ENCODE measurements at regions not wholly inside any gene's neighbourhood (a gene's known extent, or its start where the extent isn't known, plus 50 kb on each side); places are given as distances from the start of the nearest gene placed in this dataset.
"Not testable (repeated sequence)": the region's sequence is repeated elsewhere in the genome, so short reads cannot be mapped to it uniquely, and the experiment has no call there.

- WGBS, 2 donors: 97 to 98% methylated on average over 2 of the region's 2 CpGs
- H3K27ac ChIP-seq (ENCODE audit: low read depth in 1 of 2, low read length in 2 of 2); H3K9me3 ChIP-seq (ENCODE audit: control insufficient read depth, low read length); intact Hi-C loops (cut with DNase I); H3K4me3 ChIP-seq (ENCODE audit: low read length in 2 of 2); H3K36me3 ChIP-seq (ENCODE audit: control insufficient read depth in 1 of 2, insufficient read depth in 2 of 2, low read length in 1 of 2); H3K27me3 ChIP-seq (ENCODE audit: control insufficient read depth in 1 of 2, insufficient read depth in 2 of 2, low read length in 1 of 2); DNase-seq; ATAC-seq (ENCODE audit: low FRiP score); H3K4me1 ChIP-seq (ENCODE audit: control insufficient read depth in 1 of 2, insufficient read depth in 2 of 2, low read length in 2 of 2): not testable (repeated sequence)
Measured at GRCh38 chr2:87440650-87441049, 307.2 kb upstream of the PLGLB2 start.

GRCh38 chr2:87441375-87441774, 306.5 kb upstream of the PLGLB2 start:
- H3K4me1 ChIP-seq (ENCODE audit: control insufficient read depth in 1 of 2, insufficient read depth in 2 of 2, low read length in 2 of 2); H3K27me3 ChIP-seq (ENCODE audit: control insufficient read depth in 1 of 2, insufficient read depth in 2 of 2, low read length in 1 of 2); ATAC-seq (ENCODE audit: low FRiP score); intact Hi-C loops (cut with DNase I); H3K27ac ChIP-seq (ENCODE audit: low read depth in 1 of 2, low read length in 2 of 2); H3K4me3 ChIP-seq (ENCODE audit: low read length in 2 of 2); H3K36me3 ChIP-seq (ENCODE audit: control insufficient read depth in 1 of 2, insufficient read depth in 2 of 2, low read length in 1 of 2); H3K9me3 ChIP-seq (ENCODE audit: control insufficient read depth, low read length); DNase-seq: not testable (repeated sequence)
- WGBS, 2 donors: 96 to 97% methylated on average over 6 of the region's 6 CpGs

GRCh38 chr2:87442983-87443577, 304.8 kb upstream of the PLGLB2 start:
- H3K4me3 ChIP-seq (ENCODE audit: low read length in 2 of 2); H3K9me3 ChIP-seq (ENCODE audit: control insufficient read depth, low read length); ATAC-seq (ENCODE audit: low FRiP score); H3K36me3 ChIP-seq (ENCODE audit: control insufficient read depth in 1 of 2, insufficient read depth in 2 of 2, low read length in 1 of 2); H3K27ac ChIP-seq (ENCODE audit: low read depth in 1 of 2, low read length in 2 of 2); H3K4me1 ChIP-seq (ENCODE audit: control insufficient read depth in 1 of 2, insufficient read depth in 2 of 2, low read length in 2 of 2); H3K27me3 ChIP-seq (ENCODE audit: control insufficient read depth in 1 of 2, insufficient read depth in 2 of 2, low read length in 1 of 2); intact Hi-C loops (cut with DNase I); DNase-seq: not testable (repeated sequence)
- 93 to 100% methylated on average over 4 to 5 of the region's 6 CpGs for WGBS, 2 donors

GRCh38 chr2:87444951-87445350, 302.9 kb upstream of the PLGLB2 start:
- ATAC-seq (ENCODE audit: low FRiP score); H3K4me1 ChIP-seq (ENCODE audit: control insufficient read depth in 1 of 2, insufficient read depth in 2 of 2, low read length in 2 of 2); DNase-seq; H3K9me3 ChIP-seq (ENCODE audit: control insufficient read depth, low read length); H3K4me3 ChIP-seq (ENCODE audit: low read length in 2 of 2); intact Hi-C loops (cut with DNase I); H3K27me3 ChIP-seq (ENCODE audit: control insufficient read depth in 1 of 2, insufficient read depth in 2 of 2, low read length in 1 of 2); H3K36me3 ChIP-seq (ENCODE audit: control insufficient read depth in 1 of 2, insufficient read depth in 2 of 2, low read length in 1 of 2); H3K27ac ChIP-seq (ENCODE audit: low read depth in 1 of 2, low read length in 2 of 2): not testable (repeated sequence)
- 95 to 96% methylated on average over 3 of the region's 3 CpGs for WGBS, 2 donors

- WGBS, 2 donors: 63 to 68% methylated on average over 2 of the region's 5 CpGs
Measured at GRCh38 chr2:87445613-87446312, 302.1 kb upstream of the PLGLB2 start.

GRCh38 chr2:87446313-87446696, 301.6 kb upstream of the PLGLB2 start:
- H3K27ac ChIP-seq (ENCODE audit: low read depth in 1 of 2, low read length in 2 of 2); ATAC-seq (ENCODE audit: low FRiP score); H3K4me3 ChIP-seq (ENCODE audit: low read length in 2 of 2); intact Hi-C loops (cut with DNase I); H3K36me3 ChIP-seq (ENCODE audit: control insufficient read depth in 1 of 2, insufficient read depth in 2 of 2, low read length in 1 of 2); H3K27me3 ChIP-seq (ENCODE audit: control insufficient read depth in 1 of 2, insufficient read depth in 2 of 2, low read length in 1 of 2); H3K9me3 ChIP-seq (ENCODE audit: control insufficient read depth, low read length); H3K4me1 ChIP-seq (ENCODE audit: control insufficient read depth in 1 of 2, insufficient read depth in 2 of 2, low read length in 2 of 2); DNase-seq: not testable (repeated sequence)
- no CpG with 5 or more reads among the region's 1 CpG for WGBS, 2 donors

More at GRCh38 chr2:87445613-87446312, 302.1 kb upstream of the PLGLB2 start:
- H3K27ac ChIP-seq (ENCODE audit: low read depth in 1 of 2, low read length in 2 of 2); H3K36me3 ChIP-seq (ENCODE audit: control insufficient read depth in 1 of 2, insufficient read depth in 2 of 2, low read length in 1 of 2); H3K27me3 ChIP-seq (ENCODE audit: control insufficient read depth in 1 of 2, insufficient read depth in 2 of 2, low read length in 1 of 2); intact Hi-C loops (cut with DNase I); ATAC-seq (ENCODE audit: low FRiP score); H3K4me3 ChIP-seq (ENCODE audit: low read length in 2 of 2); H3K4me1 ChIP-seq (ENCODE audit: control insufficient read depth in 1 of 2, insufficient read depth in 2 of 2, low read length in 2 of 2); H3K9me3 ChIP-seq (ENCODE audit: control insufficient read depth, low read length); DNase-seq: not testable (repeated sequence)

- DNase-seq; ATAC-seq (ENCODE audit: low FRiP score); intact Hi-C loops (cut with DNase I); H3K27ac ChIP-seq (ENCODE audit: low read depth in 1 of 2, low read length in 2 of 2); H3K4me1 ChIP-seq (ENCODE audit: control insufficient read depth in 1 of 2, insufficient read depth in 2 of 2, low read length in 2 of 2); H3K9me3 ChIP-seq (ENCODE audit: control insufficient read depth, low read length); H3K36me3 ChIP-seq (ENCODE audit: control insufficient read depth in 1 of 2, insufficient read depth in 2 of 2, low read length in 1 of 2); H3K4me3 ChIP-seq (ENCODE audit: low read length in 2 of 2); H3K27me3 ChIP-seq (ENCODE audit: control insufficient read depth in 1 of 2, insufficient read depth in 2 of 2, low read length in 1 of 2): not testable (repeated sequence)
- WGBS, 2 donors: 89% methylated on average over 2 of the region's 3 CpGs
Measured at GRCh38 chr2:87449462-87449980, 298.4 kb upstream of the PLGLB2 start.

- H3K9me3 ChIP-seq (ENCODE audit: control insufficient read depth, low read length); H3K27me3 ChIP-seq (ENCODE audit: control insufficient read depth in 1 of 2, insufficient read depth in 2 of 2, low read length in 1 of 2); intact Hi-C loops (cut with DNase I); H3K4me1 ChIP-seq (ENCODE audit: control insufficient read depth in 1 of 2, insufficient read depth in 2 of 2, low read length in 2 of 2); H3K36me3 ChIP-seq (ENCODE audit: control insufficient read depth in 1 of 2, insufficient read depth in 2 of 2, low read length in 1 of 2); ATAC-seq (ENCODE audit: low FRiP score); H3K4me3 ChIP-seq (ENCODE audit: low read length in 2 of 2); DNase-seq: not testable (repeated sequence)
- H3K27ac ChIP-seq (ENCODE audit: low read depth in 1 of 2, low read length in 2 of 2): peak overlapping the region in 1 of 2 donors; percentile 84
- 62 to 74% methylated on average over 3 to 4 of the region's 4 CpGs for WGBS, 2 donors
Measured at GRCh38 chr2:87452193-87452592, 295.7 kb upstream of the PLGLB2 start.

- peak; percentile 71 to 82 for DNase-seq
- WGBS, 2 donors: 0 to 8% methylated on average over 1 of the region's 1 CpG
- H3K4me3 ChIP-seq (ENCODE audit: low read length in 2 of 2); ATAC-seq (ENCODE audit: low FRiP score); H3K36me3 ChIP-seq (ENCODE audit: control insufficient read depth in 1 of 2, insufficient read depth in 2 of 2, low read length in 1 of 2); H3K27ac ChIP-seq (ENCODE audit: low read depth in 1 of 2, low read length in 2 of 2); H3K27me3 ChIP-seq (ENCODE audit: control insufficient read depth in 1 of 2, insufficient read depth in 2 of 2, low read length in 1 of 2); H3K9me3 ChIP-seq (ENCODE audit: control insufficient read depth, low read length); intact Hi-C loops (cut with DNase I); H3K4me1 ChIP-seq (ENCODE audit: control insufficient read depth in 1 of 2, insufficient read depth in 2 of 2, low read length in 2 of 2): not testable (repeated sequence)
Measured at GRCh38 chr2:87452861-87453260, 295.0 kb upstream of the PLGLB2 start.

Data from aorta (tissue), 5 donors.